WTC11 (cell line): ENCODE measurements at regions not wholly inside any gene's neighbourhood (a gene's known extent, or its start where the extent isn't known, plus 50 kb on each side); places are given as distances from the start of the nearest gene placed in this dataset.
A peak's percentile ranks its signal among the peaks of the same experiment; 100 is the strongest.

Source experiments
- ATAC-seq: fragments of 200-7000 bp; cut with Tn5 transposase; 2 replicates; pipeline ENCODE4 v1.10.0; 2021; ENCODE audit warnings: mild to moderate bottlenecking, moderate library complexity
- CTCF ChIA-PET: fragments of 300-600 bp; sonication (Branson Sonifier 250); formaldehyde crosslinking; loops from one replicate; lab custom pipeline; 2021; ENCODE audit warnings: antibody characterized with exemption; lab: Charles Lee
- POLR2A ChIA-PET: fragments of 350-600 bp; sonication (Branson Sonifier 250); formaldehyde crosslinking; loops from one replicate; lab custom pipeline; 2021; ENCODE audit warnings: antibody characterized with exemption; lab: Charles Lee
- DNase-seq: peaks from one replicate; pipeline ENCODE4 v3.0.0; 2021; ENCODE audit warnings: low spot score
- H3K27ac Mint-ChIP-seq: 2 replicates; pipeline ENCODE4 v1.8.0; 2021; ENCODE audit warnings: mixed read lengths
- H3K27me3 Mint-ChIP-seq: 2 replicates; pipeline ENCODE4 v1.8.0; 2021; ENCODE audit warnings: low read depth, mild to moderate bottlenecking, moderate library complexity, mixed read lengths
- H3K36me3 Mint-ChIP-seq: 2 replicates; pipeline ENCODE4 v1.8.0; 2021; ENCODE audit warnings: mixed read lengths
- H3K4me1 Mint-ChIP-seq: 2 replicates; pipeline ENCODE4 v1.8.0; 2022; ENCODE audit warnings: mixed read lengths
- H3K4me3 Mint-ChIP-seq: 2 replicates; pipeline ENCODE4 v1.8.0; 2021; ENCODE audit warnings: mild to moderate bottlenecking, moderate library complexity, mixed read lengths
- H3K9me3 Mint-ChIP-seq: 2 replicates; pipeline ENCODE4 v1.8.0; 2021; ENCODE audit warnings: mixed read lengths
- ATF1 ChIP-seq: sonication (generic); formaldehyde crosslinking; IDR thresholded peaks from 2 replicates; pipeline ENCODE4 v1.8.1; 2023; ENCODE audit warnings: mild to moderate bottlenecking, moderate library complexity, missing genetic modification reagents
- CBFB ChIP-seq: sonication (generic); formaldehyde crosslinking; IDR thresholded peaks from 2 replicates; pipeline ENCODE4 v1.8.1; 2022; ENCODE audit warnings: mild to moderate bottlenecking, low read depth, missing genetic modification reagents
- ELF4 ChIP-seq: sonication (generic); formaldehyde crosslinking; IDR thresholded peaks from 2 replicates; pipeline ENCODE4 v1.8.1; 2022; ENCODE audit warnings: low read depth, mild to moderate bottlenecking, moderate library complexity, missing genetic modification reagents
- EMX1 ChIP-seq: fragments of 250-450 bp; sonication (Bioruptor Pico); IDR thresholded peaks from 2 replicates; pipeline ENCODE4 v1.8.0; 2021; ENCODE audit warnings: mild to moderate bottlenecking
- ESRRA ChIP-seq: sonication (generic); formaldehyde crosslinking; IDR thresholded peaks from 2 replicates; pipeline ENCODE4 v1.8.1; 2022; ENCODE audit warnings: mild to moderate bottlenecking, missing genetic modification reagents, borderline replicate concordance
- GABPB1 ChIP-seq: sonication (generic); formaldehyde crosslinking; IDR thresholded peaks from 2 replicates; pipeline ENCODE4 v1.8.1; 2023; ENCODE audit warnings: mild to moderate bottlenecking, missing genetic modification reagents
- GTF2I ChIP-seq: fragments of 250-450 bp; sonication (Bioruptor Pico); conservative IDR thresholded peaks from 2 replicates; pipeline ENCODE4 v1.4.0; 2021; ENCODE audit warnings: mild to moderate bottlenecking
- JUN ChIP-seq: sonication (generic); formaldehyde crosslinking; IDR thresholded peaks from 2 replicates; pipeline ENCODE4 v1.8.0; 2023; ENCODE audit warnings: mild to moderate bottlenecking, missing genetic modification reagents
- NFE2L1 ChIP-seq: sonication (generic); formaldehyde crosslinking; IDR thresholded peaks from 2 replicates; pipeline ENCODE4 v1.8.1; 2023; ENCODE audit warnings: missing genetic modification reagents
- RELA ChIP-seq: sonication (generic); formaldehyde crosslinking; IDR thresholded peaks from 2 replicates; pipeline ENCODE4 v1.8.1; 2022; ENCODE audit warnings: missing genetic modification reagents, mild to moderate bottlenecking, borderline replicate concordance
- ZNF138 ChIP-seq: sonication (generic); formaldehyde crosslinking; conservative IDR thresholded peaks from 2 replicates; pipeline ENCODE4 v1.8.1; 2022; ENCODE audit warnings: mild to moderate bottlenecking, moderate library complexity, missing genetic modification reagents
- TF ChIP-seq, protein P1 (sequence below): sonication (generic); formaldehyde crosslinking; IDR thresholded peaks from 2 replicates; pipeline ENCODE4 v1.8.0; 2022; ENCODE audit warnings: mild to moderate bottlenecking, missing genetic modification reagents
- TF ChIP-seq, protein P2 (sequence below): sonication (generic); formaldehyde crosslinking; conservative IDR thresholded peaks from 2 replicates; pipeline ENCODE4 v1.8.1; 2023; ENCODE audit warnings: mild to moderate bottlenecking, low read depth, missing genetic modification reagents, moderate library complexity
- TF ChIP-seq, protein P3 (sequence below): sonication (generic); formaldehyde crosslinking; IDR thresholded peaks from 2 replicates; pipeline ENCODE4 v1.8.1; 2023; ENCODE audit warnings: mild to moderate bottlenecking, moderate library complexity, missing genetic modification reagents
- TF ChIP-seq, protein P4 (sequence below): fragments of 250-450 bp; sonication (Bioruptor Pico); IDR thresholded peaks from 2 replicates; pipeline ENCODE4 v1.9.0; 2021; ENCODE audit warnings: moderate library complexity, mild to moderate bottlenecking, inconsistent platforms, borderline replicate concordance
- TF ChIP-seq, protein P5 (sequence below): fragments of 250-450 bp; sonication (Bioruptor Pico); conservative IDR thresholded peaks from 2 replicates; pipeline ENCODE4 v1.9.0; 2021; ENCODE audit warnings: mild to moderate bottlenecking
- TF ChIP-seq, protein P6 (sequence below): sonication (generic); formaldehyde crosslinking; conservative IDR thresholded peaks from 2 replicates; pipeline ENCODE4 v1.8.1; 2022; ENCODE audit warnings: mild to moderate bottlenecking, missing genetic modification reagents
- TF ChIP-seq, protein P7 (sequence below): sonication (generic); formaldehyde crosslinking; IDR thresholded peaks from 2 replicates; pipeline ENCODE4 v1.8.1; 2022; ENCODE audit warnings: low read depth, missing genetic modification reagents, borderline replicate concordance

DNA sequence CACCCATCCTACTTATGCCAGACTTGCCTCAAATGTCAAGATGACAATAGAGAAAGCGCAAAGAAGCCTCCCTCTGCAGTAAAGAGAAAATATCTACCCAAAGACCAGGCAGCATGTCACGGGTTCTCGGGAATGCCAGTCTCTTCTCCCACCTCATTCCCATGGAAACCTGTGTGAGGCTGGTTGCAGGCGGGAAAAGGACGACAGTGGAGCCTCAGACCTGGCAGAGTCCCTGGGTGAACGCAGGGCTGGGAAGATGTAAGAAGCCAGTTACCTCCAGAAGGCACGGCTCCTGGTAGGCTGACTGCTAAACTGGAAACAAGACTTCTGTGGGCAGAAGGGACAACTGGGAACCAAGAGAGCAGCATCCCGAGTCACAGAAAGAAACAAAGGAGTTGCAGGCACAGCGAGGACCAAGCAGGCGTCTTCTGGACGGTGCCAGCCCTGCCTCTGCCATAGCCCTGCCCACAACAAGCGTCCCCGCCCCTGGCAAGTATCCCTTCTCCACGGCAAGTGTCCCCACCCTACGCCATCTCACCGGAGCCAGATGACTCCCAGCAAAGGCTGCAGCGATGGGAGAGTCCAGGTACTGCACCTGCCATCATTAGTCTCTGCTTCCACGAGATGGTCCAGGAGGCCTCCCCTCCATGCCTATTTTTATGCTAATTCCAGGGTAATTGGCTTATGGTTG is 440.8 kb upstream of the MYT1L start:
- Mint-ChIP-seq H3K4me1 (peaks cover 27% of the 10 kb centered on the region), H3K4me3 (no peak overlapping the region), H3K27ac (no peak overlapping the region), H3K36me3 (no peaks in the 10 kb centered on the region), H3K27me3 (no peaks in the 10 kb centered on the region; the same call in 1 of the 2 replicates), H3K9me3 (peaks cover 18% of the 10 kb centered on the region)
- ATAC-seq (peak; percentile 44), DNase-seq (no peak)
- POLR2A ChIA-PET, result no interaction called here
- CTCF ChIA-PET, result interaction anchor here (0.6 kb wide), 1 partner anchor 133 kb away, joined by 4 read pairs; no protein-coding TSS in a partner anchor
- TF ChIP-seq ESRRA (CRISPR knock-in tag) (no peak), GABPB1 (CRISPR knock-in tag) (no peak), ATF1 (CRISPR knock-in tag) (no peak), GTF2I (no peak), JUN (CRISPR knock-in tag) (no peak), ELF4 (CRISPR knock-in tag) (no peak), ZNF138 (no peak)
- TF ChIP-seq, protein P1, sequence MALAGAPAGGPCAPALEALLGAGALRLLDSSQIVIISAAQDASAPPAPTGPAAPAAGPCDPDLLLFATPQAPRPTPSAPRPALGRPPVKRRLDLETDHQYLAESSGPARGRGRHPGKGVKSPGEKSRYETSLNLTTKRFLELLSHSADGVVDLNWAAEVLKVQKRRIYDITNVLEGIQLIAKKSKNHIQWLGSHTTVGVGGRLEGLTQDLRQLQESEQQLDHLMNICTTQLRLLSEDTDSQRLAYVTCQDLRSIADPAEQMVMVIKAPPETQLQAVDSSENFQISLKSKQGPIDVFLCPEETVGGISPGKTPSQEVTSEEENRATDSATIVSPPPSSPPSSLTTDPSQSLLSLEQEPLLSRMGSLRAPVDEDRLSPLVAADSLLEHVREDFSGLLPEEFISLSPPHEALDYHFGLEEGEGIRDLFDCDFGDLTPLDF, result no peak
- TF ChIP-seq, protein P2, sequence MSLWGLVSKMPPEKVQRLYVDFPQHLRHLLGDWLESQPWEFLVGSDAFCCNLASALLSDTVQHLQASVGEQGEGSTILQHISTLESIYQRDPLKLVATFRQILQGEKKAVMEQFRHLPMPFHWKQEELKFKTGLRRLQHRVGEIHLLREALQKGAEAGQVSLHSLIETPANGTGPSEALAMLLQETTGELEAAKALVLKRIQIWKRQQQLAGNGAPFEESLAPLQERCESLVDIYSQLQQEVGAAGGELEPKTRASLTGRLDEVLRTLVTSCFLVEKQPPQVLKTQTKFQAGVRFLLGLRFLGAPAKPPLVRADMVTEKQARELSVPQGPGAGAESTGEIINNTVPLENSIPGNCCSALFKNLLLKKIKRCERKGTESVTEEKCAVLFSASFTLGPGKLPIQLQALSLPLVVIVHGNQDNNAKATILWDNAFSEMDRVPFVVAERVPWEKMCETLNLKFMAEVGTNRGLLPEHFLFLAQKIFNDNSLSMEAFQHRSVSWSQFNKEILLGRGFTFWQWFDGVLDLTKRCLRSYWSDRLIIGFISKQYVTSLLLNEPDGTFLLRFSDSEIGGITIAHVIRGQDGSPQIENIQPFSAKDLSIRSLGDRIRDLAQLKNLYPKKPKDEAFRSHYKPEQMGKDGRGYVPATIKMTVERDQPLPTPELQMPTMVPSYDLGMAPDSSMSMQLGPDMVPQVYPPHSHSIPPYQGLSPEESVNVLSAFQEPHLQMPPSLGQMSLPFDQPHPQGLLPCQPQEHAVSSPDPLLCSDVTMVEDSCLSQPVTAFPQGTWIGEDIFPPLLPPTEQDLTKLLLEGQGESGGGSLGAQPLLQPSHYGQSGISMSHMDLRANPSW (CRISPR knock-in tag), result no peak
- TF ChIP-seq, protein P3, sequence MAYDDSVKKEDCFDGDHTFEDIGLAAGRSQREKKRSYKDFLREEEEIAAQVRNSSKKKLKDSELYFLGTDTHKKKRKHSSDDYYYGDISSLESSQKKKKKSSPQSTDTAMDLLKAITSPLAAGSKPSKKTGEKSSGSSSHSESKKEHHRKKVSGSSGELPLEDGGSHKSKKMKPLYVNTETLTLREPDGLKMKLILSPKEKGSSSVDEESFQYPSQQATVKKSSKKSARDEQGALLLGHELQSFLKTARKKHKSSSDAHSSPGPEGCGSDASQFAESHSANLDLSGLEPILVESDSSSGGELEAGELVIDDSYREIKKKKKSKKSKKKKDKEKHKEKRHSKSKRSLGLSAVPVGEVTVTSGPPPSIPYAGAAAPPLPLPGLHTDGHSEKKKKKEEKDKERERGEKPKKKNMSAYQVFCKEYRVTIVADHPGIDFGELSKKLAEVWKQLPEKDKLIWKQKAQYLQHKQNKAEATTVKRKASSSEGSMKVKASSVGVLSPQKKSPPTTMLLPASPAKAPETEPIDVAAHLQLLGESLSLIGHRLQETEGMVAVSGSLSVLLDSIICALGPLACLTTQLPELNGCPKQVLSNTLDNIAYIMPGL (CRISPR knock-in tag), result no peak

DNA sequence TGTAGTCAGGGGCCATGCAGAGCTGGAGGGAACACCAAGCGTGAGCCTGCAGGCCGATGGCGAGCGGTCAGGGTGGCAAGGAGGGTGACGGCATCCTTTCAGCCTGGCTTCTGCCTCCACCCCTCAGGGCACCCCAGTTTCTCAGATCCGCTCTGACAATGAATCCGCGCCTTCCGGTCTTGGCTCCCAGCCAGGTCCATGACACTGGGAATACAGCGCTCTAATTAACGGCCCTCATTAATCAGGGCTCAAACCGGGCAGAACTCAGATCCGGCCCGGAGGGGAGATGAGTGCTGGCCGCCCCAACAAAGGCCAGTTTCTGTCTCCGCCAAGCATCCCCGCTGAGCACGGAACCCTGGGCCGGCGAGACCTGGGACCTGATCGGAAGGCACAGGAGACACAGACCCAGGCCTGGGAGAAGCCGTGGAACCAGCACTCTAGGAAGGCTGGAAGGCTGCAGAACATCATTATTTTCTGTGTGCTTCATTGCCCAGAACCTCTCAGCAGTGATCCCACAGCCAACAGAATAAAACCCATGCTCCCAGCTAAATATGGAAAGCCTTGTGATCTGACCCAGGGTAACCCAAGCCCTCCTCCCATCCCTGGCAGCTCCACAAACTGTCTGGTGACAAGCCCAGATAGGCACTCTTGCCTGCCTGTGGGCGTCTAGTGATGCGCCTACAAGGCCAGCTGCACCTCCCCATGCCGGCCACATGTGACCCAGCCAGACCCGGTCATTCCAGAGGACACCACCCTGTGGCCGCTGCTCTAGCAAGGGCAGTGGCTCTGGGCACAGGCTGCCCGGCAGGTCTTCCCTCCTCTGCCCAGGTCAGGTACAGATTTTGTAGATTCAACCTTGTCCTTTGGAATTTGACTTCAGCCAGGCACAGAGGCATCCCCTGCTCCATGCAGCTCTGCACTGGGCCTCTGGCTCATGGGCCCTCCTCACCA is 438.7 kb upstream of the MYT1L start:
- POLR2A ChIA-PET, result interaction anchor here (0.7 kb wide), 1 partner anchor 472 kb away, joined by 7 read pairs; no protein-coding TSS in a partner anchor
- Mint-ChIP-seq H3K4me3 (no peak overlapping the region), H3K27me3 (no peaks in the 10 kb centered on the region; the same call in 1 of the 2 replicates), H3K27ac (no peak overlapping the region), H3K9me3 (no peaks in the 10 kb centered on the region), H3K36me3 (no peaks in the 10 kb centered on the region), H3K4me1 (peaks cover 27% of the 10 kb centered on the region)
- TF ChIP-seq, protein P4, sequence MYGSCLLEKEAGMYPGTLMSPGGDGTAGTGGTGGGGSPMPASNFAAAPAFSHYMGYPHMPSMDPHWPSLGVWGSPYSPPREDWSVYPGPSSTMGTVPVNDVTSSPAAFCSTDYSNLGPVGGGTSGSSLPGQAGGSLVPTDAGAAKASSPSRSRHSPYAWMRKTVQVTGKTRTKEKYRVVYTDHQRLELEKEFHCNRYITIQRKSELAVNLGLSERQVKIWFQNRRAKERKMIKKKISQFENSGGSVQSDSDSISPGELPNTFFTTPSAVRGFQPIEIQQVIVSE (CRISPR knock-in tag), result no peak
- DNase-seq (no peak), ATAC-seq (no peak)
- CTCF ChIA-PET, result no interaction called here

DNA sequence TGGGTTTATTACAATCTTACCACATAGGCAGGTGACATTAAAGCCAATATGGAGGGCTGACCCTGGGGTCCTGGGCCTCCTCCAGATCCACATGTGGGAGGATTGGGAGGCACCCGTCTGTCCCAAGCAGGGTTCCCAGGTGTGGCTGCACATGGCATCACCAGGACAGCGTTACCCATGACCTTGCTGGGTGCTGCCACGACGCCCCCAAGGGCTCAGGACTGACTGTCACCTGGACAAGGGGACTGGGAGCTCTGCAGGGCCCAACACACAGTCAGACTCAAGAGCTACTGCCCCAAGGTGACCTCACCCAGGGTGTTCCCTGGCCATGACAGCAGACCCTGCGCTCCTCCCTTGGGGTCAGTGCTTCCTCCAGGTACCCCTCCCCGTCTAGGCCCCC is 437.4 kb upstream of the MYT1L start:
- Mint-ChIP-seq H3K9me3 (no peaks in the 10 kb centered on the region), H3K4me3 (no peak overlapping the region), H3K4me1 (peaks cover 30% of the 10 kb centered on the region), H3K27me3 (no peaks in the 10 kb centered on the region; the same call in 1 of the 2 replicates), H3K27ac (no peak overlapping the region), H3K36me3 (no peaks in the 10 kb centered on the region)
- CTCF ChIA-PET, result no interaction called here
- DNase-seq (no peak), ATAC-seq (no peak)
- POLR2A ChIA-PET, result no interaction called here
- TF ChIP-seq, protein P5, sequence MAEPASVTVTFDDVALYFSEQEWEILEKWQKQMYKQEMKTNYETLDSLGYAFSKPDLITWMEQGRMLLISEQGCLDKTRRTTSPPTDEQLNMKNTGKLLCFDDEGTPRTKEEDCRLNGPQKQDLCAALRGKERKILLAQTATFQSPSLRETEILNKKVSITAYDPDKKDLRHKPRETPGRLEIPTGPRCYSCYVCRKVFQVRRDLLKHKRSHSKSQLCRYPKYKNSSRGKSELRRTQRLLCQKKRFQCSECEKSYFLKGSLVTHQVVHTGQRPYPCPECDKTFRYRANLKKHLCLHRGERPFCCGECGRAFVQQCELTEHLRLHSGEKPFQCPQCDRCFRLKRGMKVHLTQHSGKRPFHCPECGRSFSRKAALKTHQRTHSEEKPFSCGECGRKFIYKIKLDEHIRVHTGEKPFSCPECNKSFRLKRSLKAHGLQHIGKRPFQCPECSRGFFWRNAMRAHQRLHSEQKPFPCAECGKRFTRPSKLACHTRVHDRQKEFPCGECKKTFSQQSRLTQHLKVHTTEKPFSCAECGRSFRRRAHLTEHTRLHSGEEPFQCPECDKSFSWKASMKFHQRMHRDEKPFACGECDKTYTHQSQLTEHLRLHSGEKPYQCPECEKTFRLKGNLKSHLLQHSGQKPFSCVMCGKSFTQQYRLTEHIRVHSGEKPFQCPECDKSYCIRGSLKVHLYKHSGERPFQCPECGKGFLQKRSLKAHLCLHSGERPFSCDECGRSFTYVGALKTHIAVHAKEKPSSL (CRISPR knock-in tag), result no peak
- TF ChIP-seq CBFB (CRISPR knock-in tag) (no peak), EMX1 (CRISPR knock-in tag) (no peak), RELA (CRISPR knock-in tag) (no peak), NFE2L1 (no peak)
- TF ChIP-seq, protein P6, sequence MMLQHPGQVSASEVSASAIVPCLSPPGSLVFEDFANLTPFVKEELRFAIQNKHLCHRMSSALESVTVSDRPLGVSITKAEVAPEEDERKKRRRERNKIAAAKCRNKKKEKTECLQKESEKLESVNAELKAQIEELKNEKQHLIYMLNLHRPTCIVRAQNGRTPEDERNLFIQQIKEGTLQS (CRISPR knock-in tag), result no peak
- TF ChIP-seq, protein P7, sequence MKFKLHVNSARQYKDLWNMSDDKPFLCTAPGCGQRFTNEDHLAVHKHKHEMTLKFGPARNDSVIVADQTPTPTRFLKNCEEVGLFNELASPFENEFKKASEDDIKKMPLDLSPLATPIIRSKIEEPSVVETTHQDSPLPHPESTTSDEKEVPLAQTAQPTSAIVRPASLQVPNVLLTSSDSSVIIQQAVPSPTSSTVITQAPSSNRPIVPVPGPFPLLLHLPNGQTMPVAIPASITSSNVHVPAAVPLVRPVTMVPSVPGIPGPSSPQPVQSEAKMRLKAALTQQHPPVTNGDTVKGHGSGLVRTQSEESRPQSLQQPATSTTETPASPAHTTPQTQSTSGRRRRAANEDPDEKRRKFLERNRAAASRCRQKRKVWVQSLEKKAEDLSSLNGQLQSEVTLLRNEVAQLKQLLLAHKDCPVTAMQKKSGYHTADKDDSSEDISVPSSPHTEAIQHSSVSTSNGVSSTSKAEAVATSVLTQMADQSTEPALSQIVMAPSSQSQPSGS (CRISPR knock-in tag), result no peak
